G401 (cell line): ENCODE measurements at regions not wholly inside any gene's neighbourhood (a gene's known extent, or its start where the extent isn't known, plus 50 kb on each side); places are given as distances from the start of the nearest gene placed in this dataset.

ENCODE experiments used
- DNase-seq: peaks from one replicate; pipeline ENCODE4 v3.0.0-alpha.2; 2015; ENCODE audit warnings: low spot score
- in situ Hi-C: cut with HindIII; loops from 2 replicates; pipeline ENCODE4 v1.10.0; 2016; ENCODE audit warnings: low sequenced_read_pairs, mixed read lengths

- in situ Hi-C loops: no loop called here
- no peak for DNase-seq
Observed at GRCh38 chr2:120682654-120683053, 53.0 kb upstream of the GLI2 start.

DNA sequence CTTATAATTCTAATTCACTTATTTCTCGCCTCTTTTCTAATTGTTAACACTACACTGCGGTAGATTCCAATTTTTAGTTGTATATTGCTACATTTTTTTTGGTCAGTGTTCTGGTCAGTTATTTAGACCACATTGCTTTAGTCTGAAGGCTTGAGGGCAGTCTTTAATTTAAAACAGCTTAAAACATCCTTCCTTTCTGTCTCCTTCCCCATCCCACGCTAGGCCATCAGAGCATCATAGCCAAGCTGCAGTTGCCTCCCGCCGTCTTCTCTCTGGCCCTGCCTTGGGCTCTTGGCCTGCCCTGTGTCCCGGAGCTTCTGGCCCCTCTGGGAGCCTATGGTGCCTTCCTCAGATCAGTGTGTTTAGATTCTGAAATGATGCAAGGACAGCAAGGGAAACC is 52.6 kb upstream of the GLI2 start:
- in situ Hi-C loops: no loop called here
- DNase-seq: no peak

- DNase-seq: no peak
- in situ Hi-C loops: no loop called here
Observed at GRCh38 chr2:120683701-120684100, 52.0 kb upstream of the GLI2 start.

DNA sequence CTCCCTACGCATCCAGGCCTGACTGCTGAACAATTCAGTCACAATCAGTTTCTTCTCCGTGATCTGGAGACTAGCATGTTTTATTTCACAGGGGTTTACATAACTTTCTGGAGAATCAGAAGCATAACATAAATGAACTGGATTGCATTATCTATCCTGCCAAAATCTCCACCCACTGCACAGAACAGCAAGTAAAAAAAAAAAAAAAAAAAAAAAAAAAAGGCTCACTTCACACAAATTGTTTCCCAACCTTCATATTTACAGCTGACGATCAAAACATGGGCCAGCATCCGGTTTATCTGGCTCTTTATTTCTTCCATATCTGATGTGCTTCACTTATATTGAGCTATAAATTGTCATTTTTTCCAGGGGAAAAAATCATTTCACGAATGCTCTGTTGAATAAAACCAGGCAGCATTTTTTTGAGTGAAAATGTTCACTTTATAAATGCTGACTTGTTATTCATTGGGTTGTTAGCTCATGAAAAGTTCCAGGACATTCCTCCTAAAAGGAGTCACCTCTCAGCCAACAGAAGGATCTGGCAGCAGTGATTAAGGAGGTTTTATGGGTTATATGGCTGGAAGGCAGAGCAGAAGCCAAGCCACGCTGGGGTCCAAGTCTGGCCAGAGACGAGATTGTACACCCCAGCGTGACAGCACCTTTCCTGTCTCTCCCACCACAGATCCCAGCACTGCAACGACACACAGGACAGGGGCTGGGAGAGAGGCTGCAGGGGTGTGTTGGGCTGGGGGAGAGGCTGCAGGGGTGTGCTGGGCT is 51.2 kb upstream of the GLI2 start:
- in situ Hi-C loops: no loop called here

DNA sequence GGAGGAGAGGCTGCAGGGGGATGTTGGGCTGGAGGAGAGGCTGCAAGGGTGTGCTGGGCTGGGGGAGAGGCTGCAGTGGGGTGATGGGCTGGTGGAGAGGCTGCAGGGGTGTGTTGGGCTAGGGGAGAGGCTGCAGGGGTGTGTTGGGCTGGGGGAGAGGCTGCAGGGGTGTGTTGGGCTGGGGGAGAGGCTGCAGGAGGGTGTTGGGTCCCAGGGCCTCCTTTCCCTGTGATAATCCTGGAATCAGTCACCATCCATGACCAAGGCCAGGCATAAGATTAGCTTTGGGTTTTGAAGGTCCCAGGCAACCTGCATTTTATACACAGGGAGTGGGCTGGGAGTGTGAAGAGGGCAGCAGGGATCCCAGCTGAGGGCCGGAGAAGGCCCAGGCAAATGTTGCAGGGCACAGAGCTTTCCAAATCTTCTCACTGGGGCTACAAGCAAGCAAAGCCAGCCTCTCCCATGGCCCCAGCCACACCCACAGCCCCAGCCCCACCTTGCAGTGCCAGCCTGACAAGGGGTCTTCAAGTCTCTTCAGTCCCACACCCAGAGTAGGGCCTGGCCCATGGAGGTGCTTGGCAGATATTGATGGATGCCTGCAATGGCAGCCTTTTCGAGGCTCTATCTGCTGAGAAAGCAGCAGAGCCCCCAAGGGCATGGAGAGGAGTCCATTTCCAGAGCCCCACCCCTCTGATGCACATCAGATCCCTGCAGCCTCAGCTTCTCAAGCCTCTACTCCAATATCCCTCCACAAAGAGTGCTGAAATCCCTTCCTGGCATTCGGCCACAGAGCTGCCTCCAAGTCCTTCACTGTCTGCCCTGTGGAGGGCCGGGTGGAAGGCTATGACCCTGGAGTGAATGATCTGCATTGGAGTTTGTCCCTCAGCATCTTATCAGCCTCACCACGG is 50.3 kb upstream of the GLI2 start:
- no peak for DNase-seq
- in situ Hi-C loops: no loop called here

More for the DNA sequence above, 51.2 kb upstream of the GLI2 start:
- no peak for DNase-seq
